WTC11 (cell line): ENCODE measurements at regions not wholly inside any gene's neighbourhood (a gene's known extent, or its start where the extent isn't known, plus 50 kb on each side); places are given as distances from the start of the nearest gene placed in this dataset.

ENCODE experiments used
- CTCF ChIP-seq: fragments of 200-600 bp; IDR thresholded peaks from 2 replicates; pipeline ENCODE4 v1.8.0; 2022; ENCODE audit warnings: antibody characterized with exemption
- ETV6 ChIP-seq: sonication (generic); formaldehyde crosslinking; IDR thresholded peaks from 2 replicates; pipeline ENCODE4 v1.8.1; 2022; ENCODE audit warnings: mild to moderate bottlenecking, missing genetic modification reagents
- HMGXB4 ChIP-seq: sonication (generic); formaldehyde crosslinking; IDR thresholded peaks from 2 replicates; pipeline ENCODE4 v1.8.1; 2023; ENCODE audit warnings: mild to moderate bottlenecking, moderate library complexity, missing genetic modification reagents
- MAX ChIP-seq: sonication (generic); formaldehyde crosslinking; IDR thresholded peaks from 2 replicates; pipeline ENCODE4 v1.8.0; 2022; ENCODE audit warnings: mild to moderate bottlenecking, missing genetic modification reagents
- NFE2L1 ChIP-seq: sonication (generic); formaldehyde crosslinking; IDR thresholded peaks from 2 replicates; pipeline ENCODE4 v1.8.1; 2023; ENCODE audit warnings: missing genetic modification reagents
- SP1 ChIP-seq: sonication (generic); formaldehyde crosslinking; conservative IDR thresholded peaks from 2 replicates; pipeline ENCODE4 v1.8.1; 2022; ENCODE audit warnings: missing genetic modification reagents
- TP53 ChIP-seq: sonication (generic); formaldehyde crosslinking; IDR thresholded peaks from 2 replicates; pipeline ENCODE4 v1.8.1; 2023; ENCODE audit warnings: mild to moderate bottlenecking, missing genetic modification reagents
- USF1 ChIP-seq: sonication (generic); formaldehyde crosslinking; IDR thresholded peaks from 2 replicates; pipeline ENCODE4 v1.8.0; 2022; ENCODE audit warnings: mild to moderate bottlenecking, missing genetic modification reagents
- ZNF121 ChIP-seq: sonication (generic); formaldehyde crosslinking; IDR thresholded peaks from 2 replicates; pipeline ENCODE4 v1.8.0; 2023; ENCODE audit warnings: missing genetic modification reagents
- ZNF138 ChIP-seq: sonication (generic); formaldehyde crosslinking; conservative IDR thresholded peaks from 2 replicates; pipeline ENCODE4 v1.8.1; 2022; ENCODE audit warnings: mild to moderate bottlenecking, moderate library complexity, missing genetic modification reagents
- TF ChIP-seq, protein P1 (sequence below): sonication (generic); formaldehyde crosslinking; IDR thresholded peaks from 2 replicates; pipeline ENCODE4 v1.8.1; 2023; ENCODE audit warnings: mild to moderate bottlenecking, missing genetic modification reagents

GRCh38 chr21:18655931-18656330 is 252.3 kb upstream of the TMPRSS15 start:
- TF ChIP-seq ZNF121 (CRISPR knock-in tag) (no peak), MAX (CRISPR knock-in tag) (no peak), CTCF (no peak), NFE2L1 (CRISPR knock-in tag) (no peak), ETV6 (CRISPR knock-in tag) (no peak), HMGXB4 (CRISPR knock-in tag) (no peak), USF1 (no peak), SP1 (CRISPR knock-in tag) (no peak), TP53 (no peak), ZNF138 (CRISPR knock-in tag) (no peak)
- TF ChIP-seq, protein P1, sequence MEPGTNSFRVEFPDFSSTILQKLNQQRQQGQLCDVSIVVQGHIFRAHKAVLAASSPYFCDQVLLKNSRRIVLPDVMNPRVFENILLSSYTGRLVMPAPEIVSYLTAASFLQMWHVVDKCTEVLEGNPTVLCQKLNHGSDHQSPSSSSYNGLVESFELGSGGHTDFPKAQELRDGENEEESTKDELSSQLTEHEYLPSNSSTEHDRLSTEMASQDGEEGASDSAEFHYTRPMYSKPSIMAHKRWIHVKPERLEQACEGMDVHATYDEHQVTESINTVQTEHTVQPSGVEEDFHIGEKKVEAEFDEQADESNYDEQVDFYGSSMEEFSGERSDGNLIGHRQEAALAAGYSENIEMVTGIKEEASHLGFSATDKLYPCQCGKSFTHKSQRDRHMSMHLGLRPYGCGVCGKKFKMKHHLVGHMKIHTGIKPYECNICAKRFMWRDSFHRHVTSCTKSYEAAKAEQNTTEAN (CRISPR knock-in tag), result no peak
